Activated CD8-positive, alpha-beta memory T cell treated with anti-CD3 and anti-CD28 coated beads, Interleukin-2, amount 50 U/mL, for 48 hours (primary cell): ENCODE measurements at regions not wholly inside any gene's neighbourhood (a gene's known extent, or its start where the extent isn't known, plus 50 kb on each side); places are given as distances from the start of the nearest gene placed in this dataset.
"Not testable (repeated sequence)": the region's sequence is repeated elsewhere in the genome, so short reads cannot be mapped to it uniquely, and the experiment has no call there.

Source experiments
- DNase-seq: peaks from one replicate; pipeline ENCODE4 v3.0.0-alpha.2; 2020

DNA sequence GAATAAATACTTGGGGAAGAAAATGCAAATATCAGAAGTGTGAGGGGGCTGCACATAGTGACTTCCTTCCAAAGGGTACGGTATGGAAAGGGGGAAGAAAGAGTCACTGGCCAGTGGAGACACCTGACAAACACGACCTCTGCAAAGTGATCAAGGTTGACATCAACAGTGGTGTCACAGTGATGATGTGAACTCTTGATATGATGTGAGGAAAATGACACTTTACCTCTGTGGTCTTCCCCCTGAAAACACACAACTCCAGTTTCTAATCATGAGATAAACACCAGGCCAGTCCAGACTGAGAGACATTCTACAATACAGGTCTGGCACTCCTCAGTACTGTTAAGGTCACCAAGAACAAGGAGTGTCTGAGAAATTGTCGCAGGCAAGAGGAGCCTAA, 169.7 kb downstream of the BUB3 start:
- DNase-seq: no peak

DNA sequence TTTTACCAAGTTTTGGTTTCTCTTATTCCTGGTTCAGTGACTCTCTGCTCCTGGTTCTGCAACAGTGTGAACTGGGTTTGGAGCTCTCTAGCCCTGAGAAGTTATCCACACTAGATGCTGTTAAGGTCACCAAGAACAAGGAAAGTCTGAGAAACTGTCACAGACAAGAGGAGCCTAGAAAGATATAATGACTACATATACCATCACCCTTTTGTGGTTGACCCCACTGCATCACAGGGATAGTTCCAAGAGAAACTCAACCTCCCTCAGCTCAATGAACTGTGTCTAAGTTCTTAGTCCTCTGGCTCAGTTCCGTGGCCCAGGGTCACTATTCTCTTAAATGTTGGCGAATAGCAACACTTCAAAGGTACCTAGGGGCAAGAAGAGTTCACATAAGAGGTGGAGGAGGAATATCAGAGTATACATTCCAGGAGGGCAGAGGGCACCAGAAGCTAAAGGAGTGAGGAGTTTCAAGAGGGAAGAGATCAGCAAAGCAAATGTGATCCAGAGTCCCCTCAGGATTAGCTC, 171.5 kb downstream of the BUB3 start:
- no peak for DNase-seq

DNA sequence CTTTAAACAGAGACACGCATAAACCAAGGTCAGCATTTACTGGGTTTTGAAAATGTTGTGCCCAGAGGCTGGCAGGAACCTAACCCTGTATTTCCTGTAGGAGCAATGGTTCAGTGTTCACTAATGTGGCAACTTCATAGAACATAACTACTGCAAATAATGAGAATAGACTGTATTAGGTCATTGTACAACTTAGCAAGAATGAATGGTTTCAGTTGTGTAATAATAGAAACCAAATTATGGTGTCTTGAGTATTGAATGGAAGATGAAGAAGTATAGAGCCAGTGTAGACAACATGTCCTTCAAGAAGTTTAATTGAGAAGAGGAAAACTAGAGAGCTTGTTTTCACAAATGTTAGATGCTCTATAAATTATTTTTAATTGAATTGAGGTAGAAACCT, 172.5 kb downstream of the BUB3 start:
- no peak for DNase-seq

DNA sequence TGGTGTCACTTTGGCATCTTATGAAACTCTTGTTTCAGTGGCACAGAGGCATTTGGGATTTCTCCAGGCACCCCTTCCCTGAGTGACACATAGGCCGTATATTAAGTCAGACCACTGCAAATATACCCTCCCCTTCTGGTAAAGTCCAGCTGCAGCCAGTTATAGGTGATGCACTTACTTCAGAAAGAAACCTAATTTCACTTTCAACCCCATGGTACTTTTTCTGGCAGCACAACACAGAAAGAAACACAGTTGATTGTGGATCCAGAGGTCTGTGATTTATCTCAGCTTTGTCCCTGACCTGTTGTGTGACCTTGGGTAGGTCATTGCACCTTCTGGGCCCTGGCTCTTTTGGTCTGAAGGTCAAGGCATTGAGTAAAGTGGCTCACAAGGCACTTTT, 173.2 kb downstream of the BUB3 start:
- no peak for DNase-seq

DNA sequence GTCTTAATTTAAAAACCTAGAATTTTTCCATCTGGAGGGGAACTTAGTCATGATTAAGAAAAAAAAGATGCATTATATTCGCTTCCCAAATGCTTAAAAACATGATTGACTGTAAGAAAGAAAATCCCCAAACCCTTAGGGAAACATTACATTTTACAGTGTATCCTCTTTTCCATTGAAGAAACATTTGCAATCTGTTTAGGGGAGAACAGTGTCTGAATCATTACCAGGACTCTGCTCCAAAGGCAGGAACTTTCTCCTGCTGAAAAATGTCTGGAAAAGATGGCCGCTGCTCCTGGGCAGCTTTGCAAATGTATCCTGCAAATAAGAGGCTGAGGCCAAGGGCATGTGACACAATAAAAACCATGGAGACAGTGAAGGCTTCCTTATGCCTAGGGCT, 173.7 kb downstream of the BUB3 start:
- no peak for DNase-seq

DNA sequence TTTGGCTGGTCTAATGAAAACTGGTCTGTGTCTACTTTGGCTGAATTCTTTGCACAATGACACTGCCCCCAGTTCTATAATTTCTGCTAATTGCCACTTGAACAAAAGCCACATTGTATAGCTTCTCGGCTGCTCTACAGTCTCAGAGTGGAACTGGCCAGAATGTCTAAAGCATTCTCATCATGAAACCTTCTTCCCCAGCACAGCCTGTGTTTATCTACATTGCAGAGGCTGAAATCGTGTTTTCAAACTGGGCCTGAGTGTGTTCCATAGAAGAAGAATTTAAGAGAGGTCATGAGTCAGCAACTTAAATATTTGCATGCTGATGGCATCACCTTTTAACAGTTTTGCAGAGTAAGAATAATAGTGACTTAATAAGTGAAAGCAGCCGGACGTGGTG, 177.2 kb downstream of the BUB3 start:
- no peak for DNase-seq

DNA sequence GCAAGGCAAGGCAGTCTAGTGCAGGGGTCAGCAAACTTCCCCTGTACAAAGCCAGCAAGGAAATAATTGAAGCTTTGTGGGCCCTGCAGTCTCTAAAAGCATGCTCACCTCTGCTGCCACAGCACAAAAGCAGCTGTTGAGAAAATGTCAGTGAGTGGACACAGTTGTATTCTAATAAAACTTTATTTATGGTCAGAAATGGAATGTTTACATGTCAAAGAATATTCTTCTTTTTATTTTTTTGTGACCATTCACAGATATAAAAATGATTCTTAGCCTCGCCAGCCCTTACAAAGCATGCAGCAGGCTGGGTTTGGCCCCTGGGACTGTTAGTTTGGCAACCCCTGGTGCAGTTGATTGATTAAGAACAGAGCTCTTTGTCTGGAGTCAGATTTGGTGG, 192.4 kb downstream of the BUB3 start:
- no peak for DNase-seq

DNA sequence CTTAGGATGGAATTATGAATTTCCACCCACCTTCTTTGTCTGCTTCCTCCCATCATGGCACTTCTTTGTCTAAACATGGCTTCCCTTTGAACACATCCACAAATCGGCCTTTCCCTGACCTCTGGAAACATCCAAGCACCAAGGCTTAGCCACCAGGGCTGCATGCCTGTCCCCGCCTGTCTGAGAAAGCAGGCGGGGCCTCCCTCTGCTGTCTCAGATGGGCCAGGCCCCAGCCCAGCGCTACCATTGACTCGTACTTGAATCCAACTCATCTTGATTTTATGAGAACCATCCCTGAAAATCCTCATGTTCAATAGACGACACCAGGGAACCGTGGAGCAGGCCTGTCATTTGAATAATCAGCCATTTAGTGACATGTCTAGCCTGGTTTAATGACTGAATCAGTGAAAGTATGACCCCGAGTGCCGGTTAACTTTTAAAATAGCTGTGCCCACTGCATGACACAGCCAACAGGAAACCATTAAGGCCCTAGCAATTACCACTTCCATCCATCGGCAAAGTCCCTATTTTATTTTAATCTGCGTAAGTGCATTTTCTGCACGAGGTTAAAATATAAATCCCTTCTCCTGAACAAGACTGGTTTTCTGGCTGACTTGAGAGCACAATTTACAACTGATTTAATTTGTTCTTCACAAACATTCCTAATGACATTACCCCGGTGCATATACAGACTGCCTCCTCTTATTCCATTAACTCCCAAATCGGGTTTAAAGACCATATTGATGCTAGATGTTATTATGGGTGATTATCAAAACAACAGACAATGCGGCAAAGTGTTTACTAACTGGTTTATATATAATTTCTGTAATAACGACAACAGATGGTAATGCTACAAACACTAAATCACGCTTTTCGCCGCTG, 194.7 kb downstream of the BUB3 start:
- no peak for DNase-seq

DNA sequence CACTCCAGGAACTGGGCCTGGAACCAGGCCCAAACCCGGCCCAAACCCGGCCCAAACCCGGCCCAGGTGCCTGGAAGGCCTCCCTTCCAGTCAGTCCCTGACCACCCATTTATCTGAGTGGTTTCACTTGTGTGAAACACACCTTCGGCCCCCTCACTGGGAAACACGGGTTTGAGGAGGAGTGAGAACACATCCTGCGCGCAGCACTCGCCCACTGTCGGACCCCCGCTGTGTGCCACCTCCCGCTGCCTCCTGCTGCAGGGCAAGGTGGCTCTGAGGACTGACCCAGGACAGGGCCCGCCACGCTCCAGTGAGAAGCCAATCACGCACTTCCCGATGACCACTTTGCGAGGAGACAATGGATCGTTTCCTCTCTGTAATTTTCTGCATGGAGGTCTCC, 197.5 kb downstream of the BUB3 start:
- no peak for DNase-seq

DNA sequence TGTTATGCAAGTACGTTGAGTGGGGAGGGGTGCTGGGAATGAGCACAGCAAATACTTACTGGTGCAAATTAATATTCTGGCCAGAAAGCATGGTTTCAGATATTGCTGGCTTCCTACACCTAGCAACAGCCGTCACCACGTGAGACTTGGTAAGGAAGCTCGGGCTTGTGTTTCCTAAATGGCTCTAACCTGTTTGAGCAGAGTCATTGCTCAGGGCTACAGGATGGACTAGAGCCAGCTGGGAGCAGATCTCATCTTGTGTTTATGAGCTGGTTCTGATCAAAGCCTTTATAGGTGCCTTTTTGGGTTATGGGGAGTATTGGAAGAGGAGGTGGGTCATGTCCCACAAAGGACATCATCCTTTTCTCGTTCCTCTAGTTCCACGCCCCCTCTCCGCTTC, 200.3 kb downstream of the BUB3 start:
- DNase-seq: no peak

DNA sequence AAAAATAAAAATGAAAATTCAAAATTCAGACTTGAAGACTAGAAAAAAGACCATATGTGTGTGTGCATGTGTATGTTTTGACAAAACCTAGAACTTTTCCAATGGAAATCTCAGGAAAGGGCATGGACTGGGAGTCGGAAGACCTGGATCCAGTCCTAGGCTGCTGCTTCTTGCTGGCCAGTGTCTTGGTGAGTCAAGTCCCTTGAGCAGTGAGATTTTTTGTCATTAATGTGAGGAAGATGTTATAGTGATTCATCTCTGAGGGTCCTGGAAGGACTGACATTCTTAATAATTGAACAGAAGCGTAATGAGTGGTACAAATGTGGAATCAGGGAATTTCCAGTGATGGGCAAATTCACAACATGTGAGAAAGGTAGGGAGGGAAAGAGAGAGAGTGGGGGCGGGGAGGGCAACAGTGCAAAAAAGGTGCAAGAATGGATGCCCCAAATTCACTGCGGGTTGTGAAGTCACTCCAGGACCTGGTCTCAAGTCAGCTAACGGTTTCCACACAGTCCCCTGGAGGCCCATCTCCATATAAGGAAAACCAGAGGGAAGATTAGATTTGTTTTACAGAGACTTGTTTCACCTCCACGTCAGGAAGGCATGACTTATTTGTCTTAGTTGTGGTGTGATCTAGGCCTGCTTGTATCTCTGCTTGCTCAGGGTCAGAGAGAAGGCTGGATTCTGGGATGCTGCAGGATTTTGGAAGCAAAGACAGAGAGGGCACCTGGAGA, 201.7 kb downstream of the BUB3 start:
- no peak for DNase-seq

DNA sequence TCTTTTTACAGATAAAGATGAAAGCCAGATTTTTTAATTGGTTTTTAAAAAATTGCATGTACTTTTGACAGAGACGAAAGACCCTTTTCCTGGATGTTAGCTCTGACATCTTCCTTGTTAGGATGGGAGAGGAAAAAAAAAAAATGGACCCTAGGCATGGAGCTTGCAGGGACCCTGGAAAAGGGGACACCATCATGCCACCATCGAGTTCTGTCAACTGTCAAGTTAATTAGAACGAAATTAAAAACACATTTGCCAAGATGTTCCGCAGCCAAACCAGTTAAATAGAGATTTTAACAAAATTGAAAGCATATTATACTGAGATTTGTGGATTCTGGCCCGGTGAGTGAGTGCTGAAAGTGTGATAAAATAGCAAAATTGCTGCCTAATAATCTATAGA, 202.6 kb downstream of the BUB3 start:
- DNase-seq: no peak

DNA sequence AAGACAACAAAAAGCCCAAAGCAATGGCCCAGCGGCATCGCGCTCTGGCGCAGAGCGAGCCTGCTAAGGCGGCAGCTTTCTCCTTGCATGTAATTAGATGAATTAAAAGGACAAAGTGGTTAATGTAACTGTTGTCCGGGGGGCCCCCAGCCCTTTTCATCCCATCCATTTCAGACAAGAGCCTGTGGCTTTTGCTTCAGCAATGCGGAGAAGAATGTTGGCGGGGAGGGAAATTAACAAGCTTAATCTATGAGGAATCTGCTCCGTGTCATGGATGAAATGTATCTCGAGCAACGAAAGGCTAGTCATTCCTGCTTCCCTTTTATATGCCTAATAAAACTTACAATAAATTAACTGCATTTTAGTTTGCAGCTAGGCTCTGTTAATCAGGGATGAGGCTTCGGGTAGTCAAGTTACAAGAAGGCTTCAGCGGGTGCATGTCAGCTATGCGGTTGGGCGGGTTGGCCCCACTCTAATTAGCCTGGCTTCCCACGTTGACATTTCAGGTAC, 203.3 kb downstream of the BUB3 start:
- DNase-seq: no peak

DNA sequence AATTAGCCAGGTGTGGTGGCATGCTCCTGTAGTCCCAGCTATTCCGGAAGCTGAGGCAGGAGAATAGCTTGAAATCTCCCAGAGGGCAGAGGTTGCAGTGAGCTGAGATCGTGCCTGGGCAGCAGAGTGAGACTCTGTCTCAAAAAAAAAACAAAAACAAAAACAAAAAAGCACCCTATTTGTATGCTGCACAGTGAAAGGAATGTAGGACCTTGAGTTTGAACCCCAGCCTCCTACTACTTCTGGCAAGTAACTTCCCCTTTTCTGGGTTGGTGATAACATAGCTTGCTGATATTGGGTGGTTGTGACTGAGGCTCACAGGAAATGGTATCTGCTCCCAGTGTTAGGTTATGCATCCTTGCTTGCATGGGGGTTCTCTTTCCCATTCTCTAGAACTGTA, 205.3 kb downstream of the BUB3 start:
- DNase-seq: no peak

DNA sequence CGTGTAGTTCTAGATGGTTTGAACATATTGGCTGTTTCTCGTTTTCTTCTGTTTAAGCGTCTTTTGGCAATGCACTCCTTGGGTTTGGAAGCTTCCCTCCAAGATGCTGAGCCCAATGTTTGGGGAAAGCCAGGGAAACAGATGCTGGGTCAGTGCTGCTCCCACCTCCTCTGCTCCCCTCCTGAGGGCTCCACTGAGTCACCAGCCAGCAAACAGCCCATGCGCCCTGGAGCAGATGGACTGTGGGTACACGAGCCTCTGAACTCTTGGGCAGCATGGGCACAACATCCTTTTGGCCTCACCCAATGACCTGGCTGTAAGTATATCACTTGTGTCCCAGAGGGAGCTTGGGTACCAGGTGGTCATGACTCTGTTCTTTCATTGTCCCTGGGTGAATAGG, 207.6 kb downstream of the BUB3 start:
- no peak for DNase-seq

DNA sequence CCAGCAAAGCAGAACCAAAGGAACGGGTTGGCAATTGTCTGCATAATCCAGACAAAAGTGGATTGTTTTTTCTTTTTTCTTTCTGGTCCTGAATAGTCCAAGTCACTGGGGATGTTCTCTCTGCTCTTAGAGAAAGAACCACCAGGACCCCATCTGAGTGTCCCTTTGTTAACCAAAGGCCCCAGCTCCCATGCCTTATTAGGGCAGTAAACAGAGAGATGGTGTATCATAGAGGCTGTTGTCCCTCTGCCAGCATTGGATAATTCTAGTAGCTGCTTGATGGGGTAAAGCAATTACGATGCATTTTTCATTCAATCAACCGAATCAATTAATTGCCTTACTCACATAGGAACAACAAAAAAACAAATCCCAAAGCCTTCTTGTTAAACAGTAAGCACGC, 213.0 kb downstream of the BUB3 start:
- no peak for DNase-seq

DNA sequence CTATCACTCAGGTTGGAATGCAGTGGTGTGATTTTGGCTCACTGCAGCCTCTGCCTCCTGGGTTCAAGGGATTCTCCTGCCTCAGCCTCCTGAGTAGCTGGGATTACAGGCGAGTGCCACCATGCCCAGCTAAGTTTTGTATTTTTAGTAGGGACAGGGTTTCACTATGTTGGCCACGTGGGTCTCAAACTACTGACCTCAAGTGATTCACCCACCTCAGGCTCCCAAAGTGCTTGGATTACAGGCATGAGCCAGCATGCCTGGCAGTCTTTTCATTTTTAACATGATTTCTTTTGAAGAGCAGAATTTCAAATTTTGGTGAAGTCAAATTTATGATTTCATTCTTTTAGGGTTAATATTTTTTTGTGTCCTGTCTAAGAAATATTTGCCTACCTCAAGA, 217.4 kb downstream of the BUB3 start:
- DNase-seq: not testable (repeated sequence)

DNA sequence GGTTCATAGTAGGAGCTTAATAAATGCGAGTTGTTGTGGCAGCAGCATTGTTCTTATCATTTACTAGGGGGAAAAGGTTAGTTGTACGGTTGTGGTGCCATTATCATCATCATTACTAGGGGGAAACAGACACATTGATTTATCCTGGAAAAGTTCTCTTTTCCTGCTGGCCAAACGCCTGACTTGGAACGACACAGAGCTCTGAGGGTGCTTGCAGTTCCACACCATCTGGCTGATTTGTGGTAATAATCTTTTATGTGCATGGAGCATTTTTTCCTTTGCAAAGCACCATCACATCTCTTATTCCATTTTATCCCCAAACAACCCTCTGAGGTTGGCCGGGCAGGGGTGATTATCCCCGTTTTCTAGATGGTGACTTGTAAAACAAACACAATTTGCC, 219.4 kb downstream of the BUB3 start:
- DNase-seq: no peak

DNA sequence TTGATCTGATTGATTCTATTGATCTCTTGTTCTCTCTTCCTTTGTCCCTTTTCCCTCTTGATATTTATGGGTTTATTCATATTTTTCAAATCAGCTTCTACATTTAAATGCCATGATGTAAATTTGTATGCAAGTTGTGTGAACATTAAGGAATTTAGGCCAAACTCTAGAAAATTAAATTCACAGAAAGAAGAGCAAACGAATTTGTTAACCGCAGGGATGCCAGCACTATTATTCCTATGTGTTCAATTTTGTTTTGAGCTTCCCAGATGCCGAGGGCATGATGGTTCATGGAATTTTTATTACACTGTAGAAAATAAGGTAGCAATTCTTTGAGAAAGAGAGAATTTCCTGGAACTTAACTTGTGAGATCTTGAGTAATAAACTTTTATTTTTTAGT, 220.9 kb downstream of the BUB3 start:
- no peak for DNase-seq

DNA sequence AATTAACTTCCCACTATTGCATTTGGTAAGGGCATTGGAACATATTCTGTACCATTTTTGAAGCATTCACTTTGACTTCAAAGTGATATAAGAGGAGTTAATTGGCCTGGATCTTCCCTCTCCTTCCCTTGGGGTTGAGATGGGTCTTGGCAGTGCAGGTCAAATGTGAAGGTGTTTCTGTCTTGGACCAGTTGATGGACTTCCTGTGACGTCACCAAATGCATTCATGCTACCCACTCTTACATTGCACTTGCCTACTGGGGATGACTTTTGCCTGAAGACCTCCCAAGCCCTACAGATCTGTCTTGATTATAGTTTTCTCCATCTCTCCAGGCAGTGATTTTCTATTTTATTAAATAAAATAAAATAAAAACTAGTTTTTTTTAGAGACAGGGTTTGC, 221.5 kb downstream of the BUB3 start:
- no peak for DNase-seq

DNA sequence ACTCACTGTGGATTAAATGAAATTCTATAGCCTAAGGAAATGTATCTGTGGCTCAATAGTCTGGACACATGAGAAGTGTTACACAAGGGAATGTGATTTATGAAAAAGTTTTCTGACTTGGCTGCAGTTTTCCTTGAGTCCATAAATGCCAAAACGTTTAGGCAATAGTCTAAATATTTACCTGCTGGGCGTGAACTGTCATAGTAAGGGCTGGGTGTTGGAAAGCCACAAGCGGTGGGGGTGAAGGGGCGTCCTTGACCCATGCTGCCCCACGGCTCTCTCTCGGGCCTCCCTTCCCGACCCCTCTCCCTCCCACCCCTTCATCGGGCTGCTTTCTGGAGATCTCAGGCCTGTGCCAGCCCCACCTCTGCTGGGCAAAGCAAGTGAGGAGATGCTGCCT, 223.7 kb downstream of the BUB3 start:
- no peak for DNase-seq

DNA sequence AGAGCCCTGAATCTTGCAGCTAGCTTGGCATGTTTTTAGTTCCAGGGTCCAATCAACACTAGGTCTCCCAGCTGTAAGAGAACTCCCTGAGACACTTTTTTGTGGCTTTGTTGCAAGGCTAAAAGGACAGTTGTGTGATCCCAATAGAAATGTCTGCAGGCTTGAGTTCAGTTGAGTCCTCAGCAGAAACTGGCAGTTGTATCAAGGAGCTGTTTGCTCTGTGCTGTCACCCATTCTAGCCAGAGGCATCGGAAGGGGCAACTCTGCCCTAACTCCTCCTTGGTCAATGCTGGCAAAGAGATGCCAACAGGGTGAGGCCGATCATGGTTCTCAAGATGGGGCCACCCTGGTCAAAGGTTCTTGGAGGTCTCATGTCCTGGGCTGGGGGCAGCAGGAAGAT, 224.1 kb downstream of the BUB3 start:
- DNase-seq: no peak

DNA sequence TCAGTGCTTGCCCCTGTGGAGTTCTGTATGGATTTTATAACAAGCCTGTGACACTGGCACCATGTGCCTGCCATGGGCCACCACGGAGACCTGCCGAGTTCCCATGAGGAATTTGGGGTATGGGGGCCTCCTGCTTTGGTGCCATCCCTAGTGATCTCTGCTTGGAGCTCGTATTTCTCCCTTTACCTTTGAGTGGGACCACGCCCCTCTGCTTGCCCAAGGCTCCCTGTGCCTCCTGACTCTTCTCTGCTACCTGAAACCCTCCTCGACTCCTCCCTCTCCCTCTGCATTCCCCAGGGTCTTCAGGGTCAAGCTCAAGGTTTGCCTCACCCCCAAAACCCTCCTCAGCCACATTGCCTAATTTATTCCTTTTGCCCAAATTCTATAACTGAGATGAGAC, 225.0 kb downstream of the BUB3 start:
- DNase-seq: no peak

DNA sequence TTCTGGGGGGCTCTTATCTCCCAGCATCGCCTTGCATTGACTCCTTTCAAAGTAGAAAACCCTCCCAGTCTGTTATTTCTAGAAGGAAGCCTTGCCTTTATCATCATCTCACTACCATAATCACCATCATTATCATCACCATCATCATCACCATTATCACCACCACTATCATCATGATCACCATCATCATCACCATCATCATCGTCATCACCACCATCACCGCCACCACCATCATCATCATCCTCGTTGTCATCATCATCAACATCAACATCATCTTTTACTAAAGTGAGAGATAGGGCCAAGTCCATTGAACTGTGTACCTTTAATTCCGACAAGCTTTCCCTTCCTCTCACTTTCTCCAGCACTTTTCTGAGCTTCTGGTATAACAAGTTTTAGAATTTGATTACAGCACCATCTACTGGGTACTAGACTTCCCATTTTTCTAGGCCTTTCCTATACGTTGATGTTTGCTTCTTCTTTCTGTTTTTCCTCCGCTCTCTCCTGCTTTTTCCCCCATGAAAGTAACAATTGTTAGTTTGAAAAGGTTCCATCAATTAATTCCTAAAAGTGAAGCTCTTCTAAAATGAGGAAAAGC, 226.4 kb downstream of the BUB3 start:
- no peak for DNase-seq
